Adrenal gland (tissue), 9 donors: ENCODE measurements at regions not wholly inside any gene's neighbourhood (a gene's known extent, or its start where the extent isn't known, plus 50 kb on each side); places are given as distances from the start of the nearest gene placed in this dataset.

Source experiments
- DNase-seq, 7 donors: peaks; one replicate each; pipeline ENCODE4 v3.0.0-alpha.2; 2019 to 2020
- H3K27ac ChIP-seq, 5 donors: fragments of 200-600 bp; sonication (generic) in 4 of 5; 1 replicate in 3 of 5; 2 replicates in 2 of 5; pipeline versions ENCODE4 v1.5.1 to v1.8.0; 2016 to 2020; ENCODE audit warnings: mild to moderate bottlenecking in 1 of 5
- H3K27me3 ChIP-seq: fragments of 200-600 bp; 2 replicates; pipeline ENCODE4 v1.8.0; 2021
- H3K36me3 ChIP-seq, 2 donors: fragments of 200-600 bp; replicated peaks in 1 of 2; 1 replicate in 1 of 2; 2 replicates in 1 of 2; pipeline versions ENCODE4 v1.5.1 to v1.8.0; 2018 to 2022
- H3K4me1 ChIP-seq, 2 donors: fragments of 200-600 bp; replicated peaks in 1 of 2; 1 replicate in 1 of 2; 2 replicates in 1 of 2; pipeline versions ENCODE4 v1.5.1 to v1.8.0; 2018 to 2021
- H3K4me3 ChIP-seq, 4 donors: fragments of 200-600 bp; sonication (generic) in 3 of 4; one replicate each; pipeline ENCODE4 v1.5.1; 2016 to 2018
- H3K9me3 ChIP-seq, 3 donors: fragments of 200-600 bp; sonication (generic) in 1 of 3; replicated peaks in 1 of 3; 1 replicate in 2 of 3; 2 replicates in 1 of 3; pipeline versions ENCODE4 v1.5.1 to v1.8.0; 2016 to 2021
- POLR2A ChIP-seq, 2 donors: fragments of 450-650 bp; IDR thresholded peaks; one replicate each; pipeline ENCODE4 v1.6.1; 2017; ENCODE audit warnings: antibody characterized with exemption in 2 of 2, mild to moderate bottlenecking in 2 of 2, moderate library complexity in 1 of 2
- WGBS, 4 donors: extraction: QIAGEN DNeasy Blood & Tissue Kit in 2 of 4; methylation state at CpG; one replicate each; pipeline versions ENCODE4 v1.1.5 to v1.1.7; 2013 to 2017; 5-methylcytosine and 5-hydroxymethylcytosine counted together
- intact Hi-C, 2 donors: fragments of 100-400 bp; cut with DNase I; formaldehyde crosslinking; loops; one replicate each; pipeline versions ENCODE4 v1.14.1 to v1.15.0; 2022 to 2023
- TF ChIP-seq, protein P1 (sequence below), 6 experiments: fragments of 450-650 bp in 4 of 6; fragments of 200-600 bp in 2 of 6; sonication (generic) in 1 of 6; IDR thresholded peaks; 1 replicate in 5 of 6; 2 replicates in 1 of 6; pipeline versions ENCODE4 v1.5.1 to v1.8.0; 2016 to 2021; ENCODE audit warnings: antibody characterized with exemption in 6 of 6, mild to moderate bottlenecking in 2 of 6, moderate library complexity in 1 of 6
- donor health status: healthy with polysubstance abuse.
- donor health status: Bipolar disorder and iron deficiency.
- donor health status: DM: yes; HTN: yes; CAD: no.
- donor health status: DM: no; HTN: no; CAD: no.
- donor health status: DM: no; HTN: no; CAD: no.

DNA sequence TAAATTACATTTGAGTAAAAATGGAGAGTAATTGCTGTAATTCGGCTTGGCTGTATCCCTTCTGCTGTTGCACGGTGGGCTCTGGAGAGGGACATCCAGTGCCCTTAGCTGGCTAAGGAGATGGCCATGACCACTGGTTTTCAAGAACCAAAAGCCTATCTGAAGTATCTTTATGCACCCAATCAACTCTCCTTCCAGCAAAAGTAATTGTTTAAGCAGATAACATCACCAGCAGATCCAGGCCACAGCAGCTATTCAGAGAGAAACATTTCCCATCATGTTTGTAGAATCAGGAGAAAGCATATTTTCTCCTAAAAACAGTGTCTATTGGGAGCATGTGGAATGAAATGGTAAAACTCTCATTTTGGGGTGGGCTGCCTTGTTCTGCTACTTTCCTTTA lies 514.5 kb upstream of the RGMA start:
- H3K27ac ChIP-seq = no peak overlapping the region
- H3K27me3 ChIP-seq = no peaks in the 10 kb centered on the region
- no peak overlapping the region for H3K4me3 ChIP-seq
- TF ChIP-seq, protein P1, sequence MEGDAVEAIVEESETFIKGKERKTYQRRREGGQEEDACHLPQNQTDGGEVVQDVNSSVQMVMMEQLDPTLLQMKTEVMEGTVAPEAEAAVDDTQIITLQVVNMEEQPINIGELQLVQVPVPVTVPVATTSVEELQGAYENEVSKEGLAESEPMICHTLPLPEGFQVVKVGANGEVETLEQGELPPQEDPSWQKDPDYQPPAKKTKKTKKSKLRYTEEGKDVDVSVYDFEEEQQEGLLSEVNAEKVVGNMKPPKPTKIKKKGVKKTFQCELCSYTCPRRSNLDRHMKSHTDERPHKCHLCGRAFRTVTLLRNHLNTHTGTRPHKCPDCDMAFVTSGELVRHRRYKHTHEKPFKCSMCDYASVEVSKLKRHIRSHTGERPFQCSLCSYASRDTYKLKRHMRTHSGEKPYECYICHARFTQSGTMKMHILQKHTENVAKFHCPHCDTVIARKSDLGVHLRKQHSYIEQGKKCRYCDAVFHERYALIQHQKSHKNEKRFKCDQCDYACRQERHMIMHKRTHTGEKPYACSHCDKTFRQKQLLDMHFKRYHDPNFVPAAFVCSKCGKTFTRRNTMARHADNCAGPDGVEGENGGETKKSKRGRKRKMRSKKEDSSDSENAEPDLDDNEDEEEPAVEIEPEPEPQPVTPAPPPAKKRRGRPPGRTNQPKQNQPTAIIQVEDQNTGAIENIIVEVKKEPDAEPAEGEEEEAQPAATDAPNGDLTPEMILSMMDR (IDR thresholded peaks at IDR 0.05) = no peak
- TF ChIP-seq POLR2A (IDR thresholded peaks at IDR 0.05) = no peak
- 56 to 81% (median 69%) methylated on average over 2 of the region's 2 CpGs for WGBS, 4 donors
- intact Hi-C loops = no loop called here
- DNase-seq = no peak
- no peaks in the 10 kb centered on the region for H3K4me1 ChIP-seq
- H3K36me3 ChIP-seq = no peaks in the 10 kb centered on the region
- no peaks in the 10 kb centered on the region for H3K9me3 ChIP-seq

DNA sequence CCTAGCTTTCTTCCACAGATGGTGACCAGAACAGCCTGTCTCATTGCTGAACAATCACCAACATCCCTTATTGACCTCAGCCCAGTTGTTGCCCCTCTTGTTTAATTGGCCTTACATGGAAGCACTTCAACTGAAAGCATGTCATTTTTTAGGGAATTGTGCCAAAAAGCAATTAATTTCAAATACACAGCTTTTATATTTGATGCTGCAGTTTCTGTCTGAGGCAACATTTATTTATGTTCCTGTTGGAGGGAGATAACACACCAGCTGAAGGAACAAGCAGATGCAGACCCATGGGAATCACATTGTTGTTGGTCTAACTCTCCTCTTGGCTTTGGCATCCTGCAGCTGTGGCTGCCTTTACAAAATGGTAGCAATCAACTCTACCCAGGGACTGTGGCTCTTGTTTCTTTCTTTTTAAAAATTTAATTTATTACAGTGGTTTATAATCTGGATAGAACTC lies 498.1 kb upstream of the RGMA start:
- Histone ChIP-seq H3K9me3 (no peaks in the 10 kb centered on the region), H3K4me1 (no peaks in the 10 kb centered on the region), H3K36me3 (no peaks in the 10 kb centered on the region), H3K27me3 (no peaks in the 10 kb centered on the region), H3K27ac (no peak overlapping the region), H3K4me3 (no peak overlapping the region)
- intact Hi-C loops = no loop called here
- no peak for DNase-seq
- TF ChIP-seq, protein P1 (IDR thresholded peaks at IDR 0.05) = no peak
- no peak for TF ChIP-seq POLR2A (IDR thresholded peaks at IDR 0.05)

DNA sequence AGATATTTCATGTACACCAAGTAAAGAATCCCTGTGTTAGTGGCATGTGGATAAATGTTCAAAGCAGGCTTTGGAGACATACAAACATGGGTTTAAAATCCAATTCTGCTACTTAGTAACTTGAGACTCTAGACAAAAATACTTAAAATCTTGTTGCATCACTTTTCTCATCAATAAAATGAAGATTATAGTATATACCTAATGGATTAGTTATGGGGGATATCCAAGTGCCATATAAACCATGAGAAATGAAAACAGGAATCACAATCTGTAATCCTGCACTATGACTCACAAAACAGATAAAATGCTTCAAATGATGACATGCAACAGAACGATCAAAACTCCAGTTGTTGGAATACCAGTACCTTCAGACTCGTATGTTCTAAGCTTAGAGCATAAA lies 496.0 kb upstream of the RGMA start:
- no peak overlapping the region for H3K4me3 ChIP-seq
- no peak for DNase-seq
- no peaks in the 10 kb centered on the region for H3K9me3 ChIP-seq
- intact Hi-C loops = no loop called here
- H3K27me3 ChIP-seq = no peaks in the 10 kb centered on the region
- no peaks in the 10 kb centered on the region for H3K4me1 ChIP-seq
- WGBS, 4 donors = 68 to 76% (median 69%) methylated on average over 2 of the region's 2 CpGs
- TF ChIP-seq POLR2A (IDR thresholded peaks at IDR 0.05) = no peak
- TF ChIP-seq, protein P1 (IDR thresholded peaks at IDR 0.05) = no peak
- no peaks in the 10 kb centered on the region for H3K36me3 ChIP-seq
- H3K27ac ChIP-seq = no peak overlapping the region

DNA sequence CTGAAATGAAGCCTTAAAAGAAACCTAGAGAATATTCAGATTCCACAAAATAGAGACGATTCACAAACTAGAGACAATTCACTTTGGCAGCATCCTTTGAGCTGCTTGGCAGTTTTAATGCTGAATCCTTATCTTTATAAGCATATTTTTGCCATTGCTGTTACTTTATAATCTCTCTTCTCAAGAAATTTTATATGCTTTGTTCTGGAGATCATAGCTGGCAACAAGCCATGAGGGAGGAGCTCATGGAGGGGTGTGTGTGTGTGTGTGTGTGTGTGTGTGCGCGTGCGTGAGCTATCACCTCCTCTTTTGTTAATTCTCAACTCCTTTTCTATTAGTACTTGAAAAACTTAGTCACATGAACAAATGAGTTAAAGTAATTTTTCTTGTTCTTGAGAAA lies 495.0 kb upstream of the RGMA start:
- DNase-seq = no peak
- 71 to 84% (median 78%) methylated on average over 4 of the region's 4 CpGs for WGBS, 4 donors
- H3K27ac ChIP-seq = no peak overlapping the region
- no peaks in the 10 kb centered on the region for H3K4me1 ChIP-seq
- H3K4me3 ChIP-seq = no peak overlapping the region
- intact Hi-C loops = no loop called here
- H3K9me3 ChIP-seq = no peaks in the 10 kb centered on the region
- no peaks in the 10 kb centered on the region for H3K27me3 ChIP-seq
- H3K36me3 ChIP-seq = no peaks in the 10 kb centered on the region
- TF ChIP-seq, protein P1 (IDR thresholded peaks at IDR 0.05) = no peak
- TF ChIP-seq POLR2A (IDR thresholded peaks at IDR 0.05) = no peak
